Heart left ventricle (tissue), 13 donors: ENCODE measurements at regions not wholly inside any gene's neighbourhood (a gene's known extent, or its start where the extent isn't known, plus 50 kb on each side); places are given as distances from the start of the nearest gene placed in this dataset.

Experiments used
- POLR2A ChIP-seq, 2 donors: fragments of 450-650 bp; IDR thresholded peaks; one replicate each; pipeline ENCODE4 v1.6.1; 2017; ENCODE audit warnings: antibody characterized with exemption in 2 of 2, mild to moderate bottlenecking in 2 of 2, moderate library complexity in 2 of 2
- TF ChIP-seq, protein P1 (sequence below), 12 donors: fragments of 200-600 bp; sonication (generic) in 4 of 12; IDR thresholded peaks; one replicate each; pipeline versions ENCODE4 v1.5.0 to v1.8.0; 2018 to 2022; ENCODE audit warnings: antibody characterized with exemption in 12 of 12, mild to moderate bottlenecking in 5 of 12
- donor health status: ischemic (EF 13 %, LVEDD 7.1; RV severe dilation, severe dysfunction).
- donor health status: DM: no; HTN: yes; CAD: no.
- donor health status: DM: no; HTN: no; CAD: no.
- donor health status: ischemic (EF 25% LVEDD 6.9; RV normal size, moderate dysfunction).
- donor health status: ischemic (EF 25% LVEDD 5.7; RV mildly dilated, moderate dysfunction).
- donor health status: ischemic (EF 35%, LVEDD 5.7; RV mildly dilated, moderate dysfunction).
- donor health status: nonischemic (EF 11% LVEDD 7.7; RV severe dilation, severe dysfunction).
- donor health status: DM: yes; HTN: yes; CAD: no.
- donor health status: PGD.
- donor health status: ischemic (EF 29% LVEDD 5.4; RV normal size, mild dysfunction).
- donor health status: nonischemic (EF 23%, LVEDD 6.1; RV moderate dilation, normal function).

DNA sequence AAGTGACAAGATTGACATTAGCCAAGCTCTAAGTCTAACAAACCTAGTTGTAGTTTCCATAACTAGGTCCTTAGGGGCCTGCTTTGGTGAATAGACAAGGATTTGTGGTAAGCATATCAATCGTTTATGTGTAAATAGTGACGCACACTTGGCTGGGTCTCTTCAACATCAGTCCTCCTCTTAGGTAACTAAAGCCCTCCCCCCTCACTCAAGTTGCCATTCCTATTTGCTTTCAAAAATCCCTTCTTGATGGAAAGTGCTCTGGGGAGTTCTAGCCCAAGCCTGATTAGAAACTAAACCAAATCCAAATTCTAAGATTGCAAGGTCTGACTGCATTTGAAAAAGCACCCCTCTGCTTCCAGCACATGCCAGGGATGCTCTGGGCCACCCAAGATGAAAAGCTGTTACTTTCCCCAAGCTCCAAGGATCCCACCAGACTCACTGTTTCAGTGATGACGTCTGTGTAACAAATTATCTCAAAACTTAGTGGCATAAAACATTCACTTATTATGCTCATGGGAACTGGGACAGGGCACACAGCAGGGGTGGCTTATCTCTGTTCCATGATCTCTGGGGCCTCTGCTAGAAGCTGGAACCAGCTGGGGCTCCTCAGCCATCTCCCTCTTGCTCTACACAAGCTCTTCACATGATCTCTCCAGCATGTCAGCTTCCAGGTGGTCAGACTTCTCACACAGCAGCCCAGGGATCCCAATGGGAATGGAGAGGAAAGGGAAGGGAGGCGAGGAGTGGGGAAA is 74.1 kb downstream of the RRAGC start:
- TF ChIP-seq, protein P1, sequence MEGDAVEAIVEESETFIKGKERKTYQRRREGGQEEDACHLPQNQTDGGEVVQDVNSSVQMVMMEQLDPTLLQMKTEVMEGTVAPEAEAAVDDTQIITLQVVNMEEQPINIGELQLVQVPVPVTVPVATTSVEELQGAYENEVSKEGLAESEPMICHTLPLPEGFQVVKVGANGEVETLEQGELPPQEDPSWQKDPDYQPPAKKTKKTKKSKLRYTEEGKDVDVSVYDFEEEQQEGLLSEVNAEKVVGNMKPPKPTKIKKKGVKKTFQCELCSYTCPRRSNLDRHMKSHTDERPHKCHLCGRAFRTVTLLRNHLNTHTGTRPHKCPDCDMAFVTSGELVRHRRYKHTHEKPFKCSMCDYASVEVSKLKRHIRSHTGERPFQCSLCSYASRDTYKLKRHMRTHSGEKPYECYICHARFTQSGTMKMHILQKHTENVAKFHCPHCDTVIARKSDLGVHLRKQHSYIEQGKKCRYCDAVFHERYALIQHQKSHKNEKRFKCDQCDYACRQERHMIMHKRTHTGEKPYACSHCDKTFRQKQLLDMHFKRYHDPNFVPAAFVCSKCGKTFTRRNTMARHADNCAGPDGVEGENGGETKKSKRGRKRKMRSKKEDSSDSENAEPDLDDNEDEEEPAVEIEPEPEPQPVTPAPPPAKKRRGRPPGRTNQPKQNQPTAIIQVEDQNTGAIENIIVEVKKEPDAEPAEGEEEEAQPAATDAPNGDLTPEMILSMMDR (IDR thresholded peaks at IDR 0.05): no peak
- no peak for TF ChIP-seq POLR2A (IDR thresholded peaks at IDR 0.05)
